Esophagus squamous epithelium (tissue), 5 donors: ENCODE measurements at regions not wholly inside any gene's neighbourhood (a gene's known extent, or its start where the extent isn't known, plus 50 kb on each side); places are given as distances from the start of the nearest gene placed in this dataset.
A peak's percentile ranks its signal among the peaks of the same experiment; 100 is the strongest.

Experiments used
- DNase-seq: peaks from one replicate; lab custom pipeline; 2025; lab: John Stamatoyannopoulos, UW
- H3K27ac ChIP-seq, 4 donors: fragments of 200-600 bp; sonication (generic); one replicate each; pipeline ENCODE4 v1.5.1; 2016 to 2019; ENCODE audit warnings: mild to moderate bottlenecking in 1 of 4
- H3K27me3 ChIP-seq, 4 donors: fragments of 200-600 bp; sonication (generic); 1 replicate in 3 of 4; 2 replicates in 1 of 4; pipeline versions ENCODE4 v1.5.1 to v1.6.0; 2017 to 2021; ENCODE audit warnings: antibody characterized with exemption in 1 of 4
- H3K36me3 ChIP-seq, 3 donors: fragments of 200-600 bp; sonication (generic); one replicate each; pipeline ENCODE4 v1.5.1; 2016 to 2019
- H3K4me1 ChIP-seq, 3 donors: fragments of 200-600 bp; sonication (generic); one replicate each; pipeline ENCODE4 v1.5.1; 2017 to 2019
- H3K4me3 ChIP-seq, 4 donors: fragments of 200-600 bp; sonication (generic); 1 replicate in 3 of 4; 2 replicates in 1 of 4; pipeline ENCODE4 v1.5.1; 2016 to 2019; ENCODE audit warnings: mild to moderate bottlenecking in 2 of 4, moderate library complexity in 1 of 4
- H3K9me3 ChIP-seq, 3 donors: fragments of 200-600 bp; sonication (generic); one replicate each; pipeline ENCODE4 v1.5.1; 2016 to 2019
- POLR2A ChIP-seq, 4 donors: fragments of 450-650 bp; IDR thresholded peaks; one replicate each; pipeline ENCODE4 v1.6.1; 2017; ENCODE audit warnings: antibody characterized with exemption in 4 of 4, mild to moderate bottlenecking in 4 of 4, moderate library complexity in 3 of 4
- WGBS, 2 donors: methylation state at CpG; one replicate each; pipeline ENCODE4 v1.1.5; 2018; 5-methylcytosine and 5-hydroxymethylcytosine counted together
- intact Hi-C: fragments of 100-400 bp; cut with DNase I; formaldehyde crosslinking; loops from one replicate; pipeline ENCODE4 v1.15.0; 2022
- TF ChIP-seq, protein P1 (sequence below), 6 experiments: fragments of 450-650 bp in 4 of 6; fragments of 200-600 bp in 2 of 6; sonication (generic) in 2 of 6; IDR thresholded peaks; one replicate each; pipeline ENCODE4 v1.5.1; 2016 to 2019; ENCODE audit warnings: antibody characterized with exemption in 6 of 6, mild to moderate bottlenecking in 4 of 6, moderate library complexity in 4 of 6
- donor health status: DM: yes; HTN: yes; CAD: no.

DNA sequence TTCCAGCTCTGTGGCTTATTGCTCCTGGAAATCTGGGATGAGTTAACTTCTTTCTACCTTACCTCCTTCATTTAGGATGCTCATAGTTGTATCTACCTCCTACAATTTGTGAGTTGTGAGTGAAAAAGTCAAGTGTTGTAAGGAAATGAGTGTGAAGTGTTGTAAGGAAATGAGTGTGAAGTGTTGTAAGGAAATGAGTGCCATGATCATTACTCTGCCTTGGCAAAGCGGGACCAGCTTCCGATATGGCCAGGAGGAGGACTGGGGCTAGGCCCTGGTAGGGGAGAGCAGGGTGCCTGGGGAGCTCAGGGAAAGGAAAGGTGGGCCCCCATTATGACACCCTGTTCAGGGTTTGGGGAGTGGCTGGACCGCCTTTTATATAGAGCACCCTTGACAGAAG lies 435.2 kb downstream of the FGF9 start:
- TF ChIP-seq, protein P1, sequence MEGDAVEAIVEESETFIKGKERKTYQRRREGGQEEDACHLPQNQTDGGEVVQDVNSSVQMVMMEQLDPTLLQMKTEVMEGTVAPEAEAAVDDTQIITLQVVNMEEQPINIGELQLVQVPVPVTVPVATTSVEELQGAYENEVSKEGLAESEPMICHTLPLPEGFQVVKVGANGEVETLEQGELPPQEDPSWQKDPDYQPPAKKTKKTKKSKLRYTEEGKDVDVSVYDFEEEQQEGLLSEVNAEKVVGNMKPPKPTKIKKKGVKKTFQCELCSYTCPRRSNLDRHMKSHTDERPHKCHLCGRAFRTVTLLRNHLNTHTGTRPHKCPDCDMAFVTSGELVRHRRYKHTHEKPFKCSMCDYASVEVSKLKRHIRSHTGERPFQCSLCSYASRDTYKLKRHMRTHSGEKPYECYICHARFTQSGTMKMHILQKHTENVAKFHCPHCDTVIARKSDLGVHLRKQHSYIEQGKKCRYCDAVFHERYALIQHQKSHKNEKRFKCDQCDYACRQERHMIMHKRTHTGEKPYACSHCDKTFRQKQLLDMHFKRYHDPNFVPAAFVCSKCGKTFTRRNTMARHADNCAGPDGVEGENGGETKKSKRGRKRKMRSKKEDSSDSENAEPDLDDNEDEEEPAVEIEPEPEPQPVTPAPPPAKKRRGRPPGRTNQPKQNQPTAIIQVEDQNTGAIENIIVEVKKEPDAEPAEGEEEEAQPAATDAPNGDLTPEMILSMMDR (IDR thresholded peaks at IDR 0.05), result no peak
- TF ChIP-seq POLR2A (IDR thresholded peaks at IDR 0.05), result no peak
- DNase-seq, result no peak
- Histone ChIP-seq H3K4me1 (peaks cover 0 to 23% (median 4%) of the 10 kb centered on the region in 3 donors), H3K36me3 (no peaks in the 10 kb centered on the region), H3K27me3 (no peaks in the 10 kb centered on the region), H3K27ac (no peak overlapping the region), H3K9me3 (no peaks in the 10 kb centered on the region), H3K4me3 (no peak overlapping the region)
- WGBS, 2 donors, result 94 to 100% methylated on average over 3 of the region's 3 CpGs
- intact Hi-C loops, result no loop called here

DNA sequence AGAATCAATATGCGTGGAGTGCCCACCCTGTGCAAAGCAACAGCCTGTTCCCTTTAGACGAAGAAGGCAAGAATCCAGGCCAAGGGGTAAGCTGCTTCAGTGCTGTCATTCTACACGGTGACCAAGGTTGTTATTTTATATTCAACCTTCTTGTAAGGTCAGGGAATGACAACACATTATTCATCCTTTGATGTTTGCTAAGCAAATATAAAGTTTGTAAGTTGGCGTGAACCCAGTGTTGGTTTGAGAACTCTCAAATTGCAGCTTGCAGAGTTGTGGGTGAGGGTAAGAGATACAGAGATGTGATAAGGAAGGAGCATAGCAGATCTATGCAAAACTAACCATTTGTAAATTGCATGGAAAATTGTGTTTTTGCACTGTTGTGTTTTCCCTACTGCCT lies 436.7 kb downstream of the FGF9 start:
- Histone ChIP-seq H3K4me1 (peaks cover 0 to 23% (median 4%) of the 10 kb centered on the region in 3 donors), H3K4me3 (no peak overlapping the region), H3K9me3 (no peaks in the 10 kb centered on the region), H3K27ac (no peak overlapping the region), H3K36me3 (no peaks in the 10 kb centered on the region), H3K27me3 (no peaks in the 10 kb centered on the region)
- no peak for TF ChIP-seq POLR2A (IDR thresholded peaks at IDR 0.05)
- TF ChIP-seq, protein P1 (IDR thresholded peaks at IDR 0.05), result no peak
- 40 to 57% methylated on average over 3 to 4 of the region's 4 CpGs for WGBS, 2 donors
- no peak for DNase-seq
- intact Hi-C loops, result no loop called here

DNA sequence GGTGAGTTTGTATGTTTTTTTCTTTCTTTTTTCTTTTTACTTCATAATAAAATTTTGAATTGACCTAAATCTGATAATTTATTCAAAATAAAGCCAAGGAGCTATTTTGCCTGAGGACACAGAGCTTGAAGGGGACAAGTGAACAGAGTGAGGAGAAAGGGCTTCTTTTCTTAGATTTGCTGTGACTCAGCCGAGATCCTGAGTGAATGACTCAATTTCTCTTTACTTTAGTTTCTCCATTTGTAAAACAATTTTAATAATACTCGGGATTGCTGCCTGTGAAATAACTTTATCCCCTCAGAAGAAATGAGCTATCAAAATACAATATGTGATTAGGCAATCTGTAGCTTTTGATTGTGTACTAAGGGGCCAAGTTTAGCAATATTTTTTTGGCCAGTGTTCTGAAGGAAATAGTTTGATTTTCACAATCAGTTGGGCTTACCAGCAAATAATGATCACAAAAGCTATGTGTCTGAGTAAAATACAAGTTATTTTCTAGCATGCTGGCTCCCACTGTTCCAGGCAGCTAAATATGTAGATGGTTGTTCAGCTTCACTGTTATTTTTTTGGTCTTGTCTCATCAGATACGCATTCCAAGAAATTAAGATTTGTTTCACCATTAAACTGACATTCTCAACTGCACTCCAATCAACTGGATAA lies 437.5 kb downstream of the FGF9 start:
- Histone ChIP-seq H3K4me1 (peaks cover 0 to 23% (median 4%) of the 10 kb centered on the region in 3 donors), H3K4me3 (no peak overlapping the region), H3K36me3 (no peaks in the 10 kb centered on the region), H3K27ac (peak overlapping the region in 1 of 4 donors; percentile 9), H3K27me3 (no peaks in the 10 kb centered on the region), H3K9me3 (no peaks in the 10 kb centered on the region)
- 22 to 35% methylated on average over 3 of the region's 3 CpGs for WGBS, 2 donors
- intact Hi-C loops, result no loop called here
- DNase-seq, result no peak
- no peak for TF ChIP-seq POLR2A (IDR thresholded peaks at IDR 0.05)
- TF ChIP-seq, protein P1 (IDR thresholded peaks at IDR 0.05), result no peak

DNA sequence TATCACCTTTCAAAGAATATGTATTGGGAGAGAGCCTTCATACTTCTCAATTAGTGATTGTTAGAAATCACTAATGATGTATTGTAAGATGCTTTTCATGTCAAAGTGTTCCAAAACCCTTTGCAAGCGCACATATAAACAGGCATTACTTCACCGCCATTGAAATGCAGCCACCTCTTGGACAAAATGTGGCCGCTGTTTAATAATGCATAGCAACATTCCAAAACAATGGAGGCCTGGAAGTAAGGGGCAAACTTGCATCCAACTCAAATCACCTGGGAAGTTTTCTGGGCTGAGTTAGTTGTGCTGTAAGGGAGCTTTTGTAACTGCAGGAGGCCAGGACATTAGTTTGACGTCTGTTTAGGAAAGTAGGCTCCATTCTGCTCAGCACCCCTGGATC lies 438.1 kb downstream of the FGF9 start:
- peaks cover 0 to 23% (median 4%) of the 10 kb centered on the region in 3 donors for H3K4me1 ChIP-seq
- no peaks in the 10 kb centered on the region for H3K9me3 ChIP-seq
- WGBS, 2 donors, result 63 to 91% methylated on average over 3 to 4 of the region's 4 CpGs
- TF ChIP-seq, protein P1 (IDR thresholded peaks at IDR 0.05), result no peak
- TF ChIP-seq POLR2A (IDR thresholded peaks at IDR 0.05), result no peak
- DNase-seq, result no peak
- H3K36me3 ChIP-seq, result no peaks in the 10 kb centered on the region
- H3K27ac ChIP-seq, result peak overlapping the region in 1 of 4 donors; percentile 9
- intact Hi-C loops, result no loop called here
- H3K4me3 ChIP-seq, result no peak overlapping the region
- H3K27me3 ChIP-seq, result no peaks in the 10 kb centered on the region

DNA sequence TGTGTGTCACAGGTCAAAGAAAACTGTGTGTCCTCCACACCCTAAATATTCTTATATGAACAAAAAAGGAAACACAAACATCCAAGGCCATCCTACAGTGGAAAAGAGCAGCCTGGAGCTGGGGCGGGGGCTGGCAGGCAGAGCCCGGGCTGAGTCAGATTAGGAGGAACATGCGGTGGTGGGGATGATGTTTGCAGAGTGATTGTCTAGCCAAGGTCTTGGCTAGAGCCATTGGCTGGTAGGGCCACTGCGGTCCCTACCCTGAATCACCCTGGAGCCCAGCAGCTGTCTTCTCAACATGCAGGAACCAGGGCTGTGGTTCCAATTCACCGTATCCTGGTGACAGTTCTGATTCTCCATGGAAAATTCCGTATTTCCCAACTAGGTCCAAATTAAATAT lies 439.5 kb downstream of the FGF9 start:
- H3K36me3 ChIP-seq, result no peaks in the 10 kb centered on the region
- TF ChIP-seq, protein P1 (IDR thresholded peaks at IDR 0.05), result no peak
- no peak for TF ChIP-seq POLR2A (IDR thresholded peaks at IDR 0.05)
- WGBS, 2 donors, result 34 to 50% methylated on average over 5 to 6 of the region's 6 CpGs
- H3K4me1 ChIP-seq, result peaks cover 0 to 23% (median 4%) of the 10 kb centered on the region in 3 donors
- H3K27ac ChIP-seq, result no peak overlapping the region
- intact Hi-C loops, result no loop called here
- DNase-seq, result no peak
- no peak overlapping the region for H3K4me3 ChIP-seq
- H3K9me3 ChIP-seq, result no peaks in the 10 kb centered on the region
- H3K27me3 ChIP-seq, result no peaks in the 10 kb centered on the region
